ENCODE measurements at regions not wholly inside any gene's neighbourhood (a gene's known extent, or its start where the extent isn't known, plus 50 kb on each side); places are given as distances from the start of the nearest gene placed in this dataset.

DNA sequence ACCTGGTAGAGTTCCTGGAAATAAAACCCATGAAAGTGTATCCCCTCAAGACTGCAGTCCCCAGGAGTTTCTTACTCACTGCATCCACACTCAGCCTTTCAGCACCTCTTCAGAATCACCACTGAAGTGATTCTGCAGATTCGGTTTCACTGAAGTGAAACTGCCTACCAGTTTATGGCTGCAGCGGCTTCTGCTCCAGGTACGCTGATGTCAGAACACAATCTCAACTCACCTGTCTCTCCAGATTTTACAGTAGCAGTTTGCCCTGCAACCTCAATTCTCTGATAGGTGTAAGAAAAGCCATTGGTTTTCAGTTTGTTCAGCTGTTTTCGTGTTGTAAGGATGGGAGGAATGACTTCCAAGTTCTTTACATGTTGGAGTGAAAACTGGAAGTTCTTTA is 124.8 kb downstream of the TSN start:
- TF ChIP-seq, protein P1, sequence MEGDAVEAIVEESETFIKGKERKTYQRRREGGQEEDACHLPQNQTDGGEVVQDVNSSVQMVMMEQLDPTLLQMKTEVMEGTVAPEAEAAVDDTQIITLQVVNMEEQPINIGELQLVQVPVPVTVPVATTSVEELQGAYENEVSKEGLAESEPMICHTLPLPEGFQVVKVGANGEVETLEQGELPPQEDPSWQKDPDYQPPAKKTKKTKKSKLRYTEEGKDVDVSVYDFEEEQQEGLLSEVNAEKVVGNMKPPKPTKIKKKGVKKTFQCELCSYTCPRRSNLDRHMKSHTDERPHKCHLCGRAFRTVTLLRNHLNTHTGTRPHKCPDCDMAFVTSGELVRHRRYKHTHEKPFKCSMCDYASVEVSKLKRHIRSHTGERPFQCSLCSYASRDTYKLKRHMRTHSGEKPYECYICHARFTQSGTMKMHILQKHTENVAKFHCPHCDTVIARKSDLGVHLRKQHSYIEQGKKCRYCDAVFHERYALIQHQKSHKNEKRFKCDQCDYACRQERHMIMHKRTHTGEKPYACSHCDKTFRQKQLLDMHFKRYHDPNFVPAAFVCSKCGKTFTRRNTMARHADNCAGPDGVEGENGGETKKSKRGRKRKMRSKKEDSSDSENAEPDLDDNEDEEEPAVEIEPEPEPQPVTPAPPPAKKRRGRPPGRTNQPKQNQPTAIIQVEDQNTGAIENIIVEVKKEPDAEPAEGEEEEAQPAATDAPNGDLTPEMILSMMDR (IDR thresholded peaks at IDR 0.05): no peak
- no peak for TF ChIP-seq POLR2A (IDR thresholded peaks at IDR 0.05)

Measured in esophagus squamous epithelium (tissue), 4 donors.